Gastroesophageal sphincter (tissue), 4 donors: ENCODE measurements at regions not wholly inside any gene's neighbourhood (a gene's known extent, or its start where the extent isn't known, plus 50 kb on each side); places are given as distances from the start of the nearest gene placed in this dataset.

Experiments
- ATAC-seq: fragments of 150-250 bp; one replicate; pipeline ENCODE4 v1.9.1; 2016; ENCODE audit warnings: mild to moderate bottlenecking, moderate library complexity
- H3K27ac ChIP-seq, 4 donors: fragments of 200-600 bp; sonication (generic) in 3 of 4; 1 replicate in 3 of 4; 2 replicates in 1 of 4; pipeline ENCODE4 v1.5.1; 2016 to 2019
- H3K27me3 ChIP-seq: fragments of 200-600 bp; sonication (generic); one replicate; pipeline ENCODE4 v1.5.1; 2019
- H3K36me3 ChIP-seq, 2 donors: fragments of 200-600 bp; sonication (generic); one replicate each; pipeline ENCODE4 v1.5.1; 2019; ENCODE audit warnings: control low read depth in 1 of 2
- H3K4me1 ChIP-seq, 3 donors: fragments of 200-600 bp; sonication (generic); 1 replicate in 2 of 3; 2 replicates in 1 of 3; pipeline ENCODE4 v1.5.1; 2016 to 2019; ENCODE audit warnings: control low read depth in 2 of 3
- H3K4me3 ChIP-seq, 2 donors: fragments of 200-600 bp; sonication (generic); one replicate each; pipeline ENCODE4 v1.5.1; 2019; ENCODE audit warnings: mild to moderate bottlenecking in 1 of 2, moderate library complexity in 1 of 2
- H3K9me3 ChIP-seq, 3 donors: fragments of 200-600 bp; sonication (generic); one replicate each; pipeline ENCODE4 v1.5.1; 2017 to 2019; ENCODE audit warnings: control low read depth in 2 of 3
- EP300 ChIP-seq: sonication (generic); formaldehyde crosslinking; IDR thresholded peaks from one replicate; pipeline ENCODE4 v1.6.1; 2017; ENCODE audit warnings: antibody characterized with exemption, mild to moderate bottlenecking
- POLR2A ChIP-seq, 2 donors: fragments of 450-650 bp; IDR thresholded peaks; one replicate each; pipeline ENCODE4 v1.6.1; 2017; ENCODE audit warnings: antibody characterized with exemption in 2 of 2, mild to moderate bottlenecking in 2 of 2, moderate library complexity in 1 of 2
- POLR2AphosphoS5 ChIP-seq: sonication (generic); formaldehyde crosslinking; IDR thresholded peaks from one replicate; pipeline ENCODE4 v1.6.1; 2017; ENCODE audit warnings: antibody characterized with exemption
- WGBS, 2 donors: methylation state at CpG; one replicate each; pipeline ENCODE4 v1.1.5; 2018; ENCODE audit warnings: low coverage in 1 of 2; 5-methylcytosine and 5-hydroxymethylcytosine counted together
- TF ChIP-seq, protein P1 (sequence below), 4 experiments: fragments of 200-600 bp in 2 of 4; fragments of 450-650 bp in 2 of 4; sonication (generic) in 1 of 4; IDR thresholded peaks; one replicate each; pipeline ENCODE4 v1.5.1; 2017 to 2019; ENCODE audit warnings: antibody characterized with exemption in 4 of 4, mild to moderate bottlenecking in 2 of 4, moderate library complexity in 2 of 4

DNA sequence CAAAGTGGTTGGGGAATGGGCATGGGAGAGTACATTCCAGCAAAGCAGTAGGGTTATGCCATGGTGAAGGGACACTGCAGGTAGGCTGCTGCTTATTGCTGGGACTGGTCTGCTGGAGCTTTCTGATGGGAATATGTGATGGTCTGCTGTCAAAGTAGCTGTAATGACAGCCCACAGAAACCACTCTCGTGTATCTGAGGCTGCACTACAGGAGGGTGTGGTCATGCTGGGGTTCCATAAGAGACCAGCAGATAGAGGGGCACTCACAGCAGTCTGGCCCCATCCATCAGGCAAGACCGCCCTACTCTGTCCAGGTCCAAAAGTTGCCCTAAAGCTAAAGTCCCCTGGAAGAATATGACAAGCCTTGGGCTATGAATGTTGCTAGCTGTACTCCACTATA is 739.3 kb downstream of the COL12A1 start:
- no peaks in the 10 kb centered on the region for H3K4me1 ChIP-seq
- 100% methylated on average over 2 of the region's 2 CpGs; no CpG with 5 or more reads in 1 of the 2 donors for WGBS, 2 donors
- TF ChIP-seq EP300 (no peak), POLR2A (IDR thresholded peaks at IDR 0.05) (no peak), POLR2AphosphoS5 (no peak)
- TF ChIP-seq, protein P1, sequence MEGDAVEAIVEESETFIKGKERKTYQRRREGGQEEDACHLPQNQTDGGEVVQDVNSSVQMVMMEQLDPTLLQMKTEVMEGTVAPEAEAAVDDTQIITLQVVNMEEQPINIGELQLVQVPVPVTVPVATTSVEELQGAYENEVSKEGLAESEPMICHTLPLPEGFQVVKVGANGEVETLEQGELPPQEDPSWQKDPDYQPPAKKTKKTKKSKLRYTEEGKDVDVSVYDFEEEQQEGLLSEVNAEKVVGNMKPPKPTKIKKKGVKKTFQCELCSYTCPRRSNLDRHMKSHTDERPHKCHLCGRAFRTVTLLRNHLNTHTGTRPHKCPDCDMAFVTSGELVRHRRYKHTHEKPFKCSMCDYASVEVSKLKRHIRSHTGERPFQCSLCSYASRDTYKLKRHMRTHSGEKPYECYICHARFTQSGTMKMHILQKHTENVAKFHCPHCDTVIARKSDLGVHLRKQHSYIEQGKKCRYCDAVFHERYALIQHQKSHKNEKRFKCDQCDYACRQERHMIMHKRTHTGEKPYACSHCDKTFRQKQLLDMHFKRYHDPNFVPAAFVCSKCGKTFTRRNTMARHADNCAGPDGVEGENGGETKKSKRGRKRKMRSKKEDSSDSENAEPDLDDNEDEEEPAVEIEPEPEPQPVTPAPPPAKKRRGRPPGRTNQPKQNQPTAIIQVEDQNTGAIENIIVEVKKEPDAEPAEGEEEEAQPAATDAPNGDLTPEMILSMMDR (IDR thresholded peaks at IDR 0.05) = no peak
- H3K27me3 ChIP-seq = no peaks in the 10 kb centered on the region
- peaks cover 0 to 5% (median 0%) of the 10 kb centered on the region in 3 donors for H3K9me3 ChIP-seq
- ATAC-seq = no peak
- H3K27ac ChIP-seq = no peak overlapping the region
- H3K4me3 ChIP-seq = no peak overlapping the region
- H3K36me3 ChIP-seq = no peaks in the 10 kb centered on the region

DNA sequence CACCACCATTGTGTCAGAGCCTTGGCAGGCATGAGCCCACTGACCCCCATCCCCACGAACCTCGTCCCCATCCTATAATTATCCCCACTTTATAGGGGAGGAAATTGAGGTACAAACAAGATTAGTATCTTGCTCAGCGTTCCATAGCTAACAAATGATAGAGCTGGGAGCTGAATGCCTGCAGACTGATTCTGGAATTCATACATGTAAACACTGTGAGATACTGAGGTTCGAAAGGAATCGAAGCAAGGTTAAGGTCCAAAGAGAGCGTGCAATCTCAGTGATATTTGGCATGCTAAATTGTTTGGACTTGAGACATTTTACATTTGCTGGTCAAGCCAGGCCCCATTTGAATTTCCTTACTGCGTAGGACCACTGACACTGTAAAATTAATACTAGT is 746.6 kb downstream of the COL12A1 start:
- Histone ChIP-seq H3K36me3 (no peaks in the 10 kb centered on the region), H3K4me3 (no peak overlapping the region), H3K4me1 (peaks cover 2 to 13% (median 4%) of the 10 kb centered on the region in 3 donors), H3K27me3 (no peaks in the 10 kb centered on the region), H3K9me3 (peaks cover 0 to 5% (median 0%) of the 10 kb centered on the region in 3 donors), H3K27ac (no peak overlapping the region)
- 32 to 46% methylated on average over 7 of the region's 7 CpGs for WGBS, 2 donors
- no peak for ATAC-seq
- TF ChIP-seq POLR2AphosphoS5 = no peak
- no peak for TF ChIP-seq POLR2A (IDR thresholded peaks at IDR 0.05)
- TF ChIP-seq, protein P1 (IDR thresholded peaks at IDR 0.05) = no peak
- no peak for TF ChIP-seq EP300

DNA sequence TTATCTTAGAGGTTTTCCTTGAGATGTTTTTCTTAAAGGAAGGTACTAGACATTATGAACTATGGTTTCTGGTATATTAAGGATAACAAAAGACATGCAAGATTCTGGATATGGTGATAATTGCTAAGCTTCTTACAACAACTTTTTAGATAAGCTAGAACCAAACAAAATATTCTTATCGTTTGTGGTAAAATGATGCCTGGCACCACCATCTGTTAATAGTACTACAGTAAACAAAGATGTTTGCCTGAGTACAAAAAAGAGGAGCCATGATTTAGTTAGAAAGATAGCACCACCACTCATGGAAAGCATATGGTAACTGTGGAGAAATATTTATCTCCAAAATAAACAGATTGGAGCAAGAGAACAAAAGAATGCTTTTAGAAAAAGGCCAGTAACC is 747.3 kb downstream of the COL12A1 start:
- Histone ChIP-seq H3K4me1 (peaks cover 2 to 13% (median 4%) of the 10 kb centered on the region in 3 donors), H3K27ac (no peak overlapping the region), H3K36me3 (no peaks in the 10 kb centered on the region), H3K9me3 (peaks cover 0 to 5% (median 0%) of the 10 kb centered on the region in 3 donors), H3K4me3 (no peak overlapping the region), H3K27me3 (no peaks in the 10 kb centered on the region)
- 15 to 28% methylated on average over 1 of the region's 1 CpG for WGBS, 2 donors
- TF ChIP-seq, protein P1 (IDR thresholded peaks at IDR 0.05) = no peak
- no peak for TF ChIP-seq EP300
- no peak for TF ChIP-seq POLR2A (IDR thresholded peaks at IDR 0.05)
- ATAC-seq = no peak

DNA sequence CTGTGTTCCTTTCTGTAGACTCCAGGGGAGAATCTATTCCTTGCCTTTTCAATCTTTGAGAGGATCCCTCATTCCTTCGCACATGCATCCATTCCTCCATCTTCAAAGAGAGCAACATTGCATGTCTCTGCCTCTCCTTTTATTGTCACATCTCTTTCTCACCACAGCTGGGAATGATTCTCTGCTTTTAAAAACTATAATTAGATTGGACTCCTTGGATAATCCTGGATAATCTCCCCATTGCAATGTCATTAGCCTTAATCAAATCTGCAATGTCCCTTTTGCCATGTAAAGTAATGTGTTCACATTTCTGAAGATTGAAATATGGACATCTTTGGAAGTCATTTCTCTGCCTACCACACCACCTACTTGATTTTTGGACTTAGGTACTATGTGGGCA is 750.1 kb downstream of the COL12A1 start:
- peaks cover 2 to 13% (median 4%) of the 10 kb centered on the region in 3 donors for H3K4me1 ChIP-seq

DNA sequence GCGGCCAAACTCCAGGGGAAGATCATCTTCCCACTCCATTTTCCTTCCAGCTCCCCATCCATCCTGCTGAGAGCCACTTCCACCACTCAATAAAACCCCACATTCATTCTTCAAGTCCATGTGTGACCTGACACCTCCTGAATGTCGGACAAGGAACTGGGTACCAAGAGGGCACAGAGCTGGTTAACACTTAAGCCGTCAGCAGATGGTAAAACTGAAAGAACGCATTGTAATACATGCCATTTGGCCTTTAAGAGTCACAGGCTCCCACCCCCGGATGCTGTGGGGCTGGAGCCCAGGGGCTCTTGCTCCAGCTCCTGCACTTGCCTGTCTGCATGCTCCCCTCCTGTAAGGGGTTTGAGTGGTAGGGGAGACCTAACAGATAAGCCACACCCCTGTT is 753.9 kb downstream of the COL12A1 start:
- Histone ChIP-seq H3K4me3 (no peak overlapping the region), H3K9me3 (no peaks in the 10 kb centered on the region), H3K27me3 (no peaks in the 10 kb centered on the region), H3K4me1 (no peaks in the 10 kb centered on the region), H3K27ac (no peak overlapping the region), H3K36me3 (no peaks in the 10 kb centered on the region)
- no peak for TF ChIP-seq POLR2AphosphoS5
- TF ChIP-seq POLR2A (IDR thresholded peaks at IDR 0.05) = no peak
- TF ChIP-seq EP300 = no peak
- WGBS, 2 donors = 62 to 78% methylated on average over 4 of the region's 5 CpGs
- ATAC-seq = no peak

More for the DNA sequence above, 750.1 kb downstream of the COL12A1 start:
- no peak for ATAC-seq
- no peaks in the 10 kb centered on the region for H3K27me3 ChIP-seq
- no peaks in the 10 kb centered on the region for H3K9me3 ChIP-seq
- TF ChIP-seq EP300 (no peak), POLR2A (IDR thresholded peaks at IDR 0.05) (no peak), POLR2AphosphoS5 (no peak)
- TF ChIP-seq, protein P1 (IDR thresholded peaks at IDR 0.05) = no peak
- H3K4me3 ChIP-seq = no peak overlapping the region
- WGBS, 2 donors = 85 to 90% methylated on average over 1 of the region's 1 CpG
- no peaks in the 10 kb centered on the region for H3K36me3 ChIP-seq
- no peak overlapping the region for H3K27ac ChIP-seq
